DMS53 treated with DMSO at 0.1 percent for 48 hours (cell line): ENCODE measurements at regions not wholly inside any gene's neighbourhood (a gene's known extent, or its start where the extent isn't known, plus 50 kb on each side); places are given as distances from the start of the nearest gene placed in this dataset.

Experiments used
- DNase-seq: peaks from one replicate; lab custom pipeline; 2025; ENCODE audit not compliant: unreplicated experiment; lab: John Stamatoyannopoulos, UW

DNA sequence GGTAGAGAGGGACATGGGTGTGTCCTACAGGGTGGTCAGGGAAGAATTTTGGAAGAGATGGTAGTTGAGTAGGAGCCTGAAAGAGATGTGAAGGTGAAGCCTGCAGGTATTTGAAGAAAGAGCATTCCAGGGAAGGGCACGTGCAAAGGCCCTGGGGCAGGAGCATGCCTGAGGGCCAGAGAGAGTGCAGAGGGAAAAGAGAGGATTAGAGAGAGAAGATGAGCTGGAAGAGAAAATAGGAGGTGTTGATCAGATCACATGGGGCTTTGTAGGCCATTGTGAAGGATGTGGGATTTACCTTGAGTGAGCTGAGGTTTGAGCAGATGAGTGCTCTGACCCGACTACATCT lies 455.0 kb downstream of the HAPSTR1 start:
- DNase-seq = no peak

- no peak for DNase-seq
Observed at GRCh38 chr16:9549487-9549886, 458.0 kb downstream of the HAPSTR1 start.

- DNase-seq = no peak
Observed at GRCh38 chr16:9555051-9555450, 463.6 kb downstream of the HAPSTR1 start.

DNA sequence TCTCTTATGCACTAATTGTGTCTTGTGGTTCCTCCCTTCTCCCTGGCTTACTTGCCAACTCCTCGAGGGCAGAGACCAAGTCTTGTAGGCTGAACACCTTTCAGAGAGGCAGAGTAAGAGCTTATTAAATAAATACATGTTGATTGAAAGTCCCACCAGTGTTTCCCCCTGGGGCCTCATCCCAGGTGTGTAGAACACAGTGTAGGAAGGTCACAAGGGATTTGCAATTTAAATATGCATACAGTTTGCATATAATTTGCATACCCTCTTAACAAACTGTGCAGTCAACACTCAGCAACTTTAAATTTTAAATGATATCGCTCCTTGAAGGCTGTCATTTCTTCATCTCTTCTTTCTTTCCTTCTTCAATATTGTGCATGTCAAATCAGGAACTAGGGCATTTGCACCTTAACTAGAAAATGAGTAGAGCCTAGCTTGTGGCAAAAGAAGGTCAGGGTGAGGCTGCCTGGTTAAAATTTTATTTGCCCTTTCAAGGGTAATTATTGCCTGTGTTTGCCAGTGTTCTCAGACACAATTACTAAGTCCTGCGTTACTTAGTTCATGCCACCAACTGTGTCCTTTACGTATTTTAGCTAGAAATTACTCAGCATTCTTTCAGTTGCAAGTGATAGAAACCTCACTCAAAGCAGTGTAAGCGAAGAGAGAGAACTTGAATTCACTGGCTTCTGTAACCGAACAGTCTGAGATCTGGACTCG lies 465.7 kb downstream of the HAPSTR1 start:
- no peak for DNase-seq

DNA sequence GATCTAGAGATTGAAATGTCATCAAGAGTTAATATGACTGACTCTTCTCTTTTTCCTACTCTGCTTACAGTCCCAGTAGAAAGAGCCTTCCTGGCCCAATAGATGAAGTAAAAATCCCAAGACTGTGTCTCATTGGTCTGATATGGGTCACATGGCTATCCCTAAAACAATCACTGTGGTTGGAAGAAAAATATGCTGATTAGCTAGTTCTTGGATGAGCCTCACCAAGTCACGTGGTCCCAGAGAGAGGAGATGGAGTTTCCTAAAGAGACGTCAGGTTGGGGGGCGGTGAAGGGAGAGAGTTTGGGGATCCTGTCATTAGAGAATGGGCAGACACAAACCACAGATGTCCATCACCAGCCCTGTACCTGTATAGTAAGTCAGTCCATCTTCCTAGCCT lies 466.3 kb downstream of the HAPSTR1 start:
- DNase-seq = no peak

DNA sequence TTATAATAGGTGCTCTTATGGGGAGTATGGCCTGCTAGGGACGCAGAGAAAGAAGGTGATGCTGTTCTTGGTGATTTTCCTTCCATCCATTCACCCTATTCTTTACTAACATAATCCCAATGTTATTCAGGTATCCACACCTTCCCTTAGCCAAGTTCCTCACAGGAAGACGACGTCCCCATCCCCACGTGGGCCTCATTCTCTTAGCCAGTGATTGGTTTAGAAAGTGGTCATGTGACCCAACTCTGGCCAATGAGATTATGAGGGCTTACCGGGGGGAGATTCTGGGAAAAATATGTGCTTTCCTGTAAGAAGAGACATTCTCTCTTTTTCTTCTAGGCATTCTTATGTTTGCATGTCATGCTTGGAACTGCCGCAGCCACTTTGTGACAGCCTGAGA lies 474.7 kb downstream of the HAPSTR1 start:
- DNase-seq = no peak

DNA sequence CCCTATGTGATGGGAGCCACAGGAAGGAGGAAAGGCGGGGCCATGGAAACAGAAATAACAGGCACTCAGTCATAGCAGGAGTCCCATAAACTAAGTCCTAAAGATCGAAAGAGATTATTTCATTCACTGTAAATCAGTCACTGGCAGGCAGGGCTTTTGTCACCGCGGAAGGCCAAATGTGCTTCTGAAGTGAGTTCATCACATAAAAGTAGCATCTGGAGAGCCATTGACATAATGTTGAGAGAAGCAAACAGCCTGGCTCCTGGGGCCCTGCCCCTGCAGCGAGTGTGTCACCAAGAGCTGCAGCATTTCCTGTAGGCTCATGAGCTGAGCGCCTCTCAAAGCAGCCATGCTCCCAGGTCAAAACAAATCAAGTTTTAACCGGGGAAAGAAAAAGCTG lies 476.2 kb downstream of the HAPSTR1 start:
- no peak for DNase-seq

GRCh38 chr16:9568261-9568660 lies 476.8 kb downstream of the HAPSTR1 start:
- no peak for DNase-seq

DNA sequence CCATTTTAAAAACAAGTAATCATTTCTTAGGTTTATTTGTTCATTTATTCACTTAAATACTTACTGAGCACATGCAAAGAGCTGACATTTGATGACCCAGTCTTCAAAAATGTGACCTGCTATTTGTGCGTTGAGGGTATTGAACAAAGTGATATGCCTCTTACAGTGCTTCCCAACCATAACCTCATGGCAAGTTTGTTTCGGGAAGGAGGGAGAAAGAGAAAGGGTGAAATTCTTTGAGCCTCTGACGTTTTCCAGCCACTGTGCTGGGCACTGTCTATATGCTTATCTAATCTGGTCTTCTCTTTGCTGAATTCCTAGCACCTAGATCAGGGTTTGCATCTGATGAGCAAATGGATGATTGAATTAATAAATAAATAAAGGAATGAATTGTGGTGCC lies 479.1 kb downstream of the HAPSTR1 start:
- DNase-seq = no peak

GRCh38 chr16:9578459-9578858 lies 487.0 kb downstream of the HAPSTR1 start:
- DNase-seq = no peak

GRCh38 chr16:9580025-9580424 lies 488.6 kb downstream of the HAPSTR1 start:
- no peak for DNase-seq

DNA sequence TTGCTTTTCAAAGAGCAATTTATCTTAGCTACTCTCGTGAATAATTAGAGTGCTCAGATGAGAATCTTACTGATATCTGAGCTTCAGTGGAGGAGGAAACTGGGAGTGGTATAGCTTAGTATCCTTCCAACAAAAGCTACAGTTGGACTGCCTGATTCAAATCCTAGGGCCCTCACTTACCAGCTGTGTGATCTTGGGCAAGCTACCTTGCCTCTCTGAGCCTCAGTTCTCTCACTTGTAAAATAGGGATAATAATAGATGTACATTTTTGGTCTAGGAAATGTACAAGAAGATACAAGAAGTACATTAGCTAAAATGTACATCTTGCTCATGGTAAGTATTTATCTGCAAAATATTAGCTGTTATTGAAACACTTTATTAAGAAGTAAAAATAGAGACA lies 502.0 kb downstream of the HAPSTR1 start:
- DNase-seq = no peak

GRCh38 chr16:9594047-9594446 lies 502.6 kb downstream of the HAPSTR1 start:
- no peak for DNase-seq

GRCh38 chr16:9594946-9595345 lies 503.5 kb downstream of the HAPSTR1 start:
- DNase-seq = no peak

- no peak for DNase-seq
Observed at GRCh38 chr16:9595393-9595792, 503.9 kb downstream of the HAPSTR1 start.

GRCh38 chr16:9596788-9597187 lies 505.3 kb downstream of the HAPSTR1 start:
- no peak for DNase-seq

GRCh38 chr16:9597967-9598730 lies 506.7 kb downstream of the HAPSTR1 start:
- no peak for DNase-seq

DNA sequence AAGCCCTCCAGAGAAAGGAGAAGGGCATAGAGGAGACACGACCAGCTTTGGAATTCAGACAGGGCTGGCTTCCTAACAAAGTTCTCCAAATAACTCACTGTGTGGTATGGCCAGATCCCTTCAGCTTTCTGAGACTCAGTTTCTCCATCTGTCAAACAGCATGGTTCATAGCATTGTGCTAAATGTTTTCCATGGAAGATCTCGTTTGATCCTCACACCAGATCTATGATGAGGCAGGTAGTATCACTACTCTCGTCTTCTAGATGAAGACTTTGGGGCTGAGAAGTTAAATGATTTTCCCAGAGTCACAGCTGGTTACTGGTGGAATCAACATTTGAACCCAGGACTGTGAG lies 507.3 kb downstream of the HAPSTR1 start:
- no peak for DNase-seq

- DNase-seq = no peak
Observed at GRCh38 chr16:9599415-9600120, 508.1 kb downstream of the HAPSTR1 start.

DNA sequence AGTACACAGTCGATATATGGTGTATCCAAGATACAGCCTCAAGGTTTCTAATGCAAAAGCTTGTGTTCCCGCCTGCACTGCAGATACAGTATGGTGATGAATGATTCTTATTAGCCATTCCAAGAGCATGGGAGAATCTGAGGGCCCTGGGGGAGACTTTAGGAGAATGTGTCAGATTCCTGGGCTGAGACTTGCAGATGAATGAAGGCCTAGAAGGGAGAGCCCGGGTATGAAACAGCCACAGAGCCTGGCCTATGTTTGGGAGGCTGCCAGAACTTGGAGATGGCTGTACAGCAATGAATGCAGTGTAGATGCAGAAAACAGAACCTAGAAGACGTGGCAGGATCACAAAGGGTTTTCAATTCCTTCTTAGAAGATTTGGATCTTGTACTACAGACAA lies 510.7 kb downstream of the HAPSTR1 start:
- no peak for DNase-seq

- DNase-seq = no peak
Observed at GRCh38 chr16:9603316-9603715, 511.9 kb downstream of the HAPSTR1 start.

- no peak for DNase-seq
Observed at GRCh38 chr16:9607515-9608230, 516.2 kb downstream of the HAPSTR1 start.
